HL-60/S4 treated with retinoic acid at 250 ng/mL for 4 days and 3 days (cell line): ENCODE measurements at regions not wholly inside any gene's neighbourhood (a gene's known extent, or its start where the extent isn't known, plus 50 kb on each side); places are given as distances from the start of the nearest gene placed in this dataset.

Experiments
- in situ Hi-C: fragments of 300-500 bp; cut with MboI; formaldehyde crosslinking; loops from 2 replicates; pipeline ENCODE4 v1.7.0; 2022; ENCODE audit warnings: low sequenced_read_pairs

GRCh38 chr2:81706856-81707255, 1402.3 kb upstream of the LRRTM1 start:
- in situ Hi-C loops = no loop called here

- in situ Hi-C loops = no loop called here
Observed at GRCh38 chr2:81703831-81704230, 1399.3 kb upstream of the LRRTM1 start.

- in situ Hi-C loops = no loop called here
Observed at GRCh38 chr2:81692566-81692965, 1388.0 kb upstream of the LRRTM1 start.

GRCh38 chr2:81675641-81676040, 1371.1 kb upstream of the LRRTM1 start:
- in situ Hi-C loops = no loop called here

GRCh38 chr2:81672923-81673322, 1368.4 kb upstream of the LRRTM1 start:
- in situ Hi-C loops = no loop called here

GRCh38 chr2:81672516-81672915, 1368.0 kb upstream of the LRRTM1 start:
- in situ Hi-C loops = no loop called here

GRCh38 chr2:81670885-81671284, 1366.3 kb upstream of the LRRTM1 start:
- in situ Hi-C loops = no loop called here

- in situ Hi-C loops = no loop called here
Observed at GRCh38 chr2:81661081-81661480, 1356.5 kb upstream of the LRRTM1 start.

GRCh38 chr2:81658227-81658626, 1353.7 kb upstream of the LRRTM1 start:
- in situ Hi-C loops = no loop called here

- in situ Hi-C loops = no loop called here
Observed at GRCh38 chr2:81650048-81650971, 1345.8 kb upstream of the LRRTM1 start.

- in situ Hi-C loops = no loop called here
Observed at GRCh38 chr2:81648806-81649205, 1344.3 kb upstream of the LRRTM1 start.

- in situ Hi-C loops = no loop called here
Observed at GRCh38 chr2:81648370-81648769, 1343.8 kb upstream of the LRRTM1 start.

GRCh38 chr2:81647715-81648230, 1343.2 kb upstream of the LRRTM1 start:
- in situ Hi-C loops = no loop called here

- in situ Hi-C loops = no loop called here
Observed at GRCh38 chr2:81645745-81646301, 1341.3 kb upstream of the LRRTM1 start.

GRCh38 chr2:81644189-81644588, 1339.6 kb upstream of the LRRTM1 start:
- in situ Hi-C loops = no loop called here

- in situ Hi-C loops = no loop called here
Observed at GRCh38 chr2:81624825-81625224, 1320.3 kb upstream of the LRRTM1 start.

- in situ Hi-C loops = no loop called here
Observed at GRCh38 chr2:81600088-81600487, 1295.5 kb upstream of the LRRTM1 start.

- in situ Hi-C loops = no loop called here
Observed at GRCh38 chr2:81598453-81598852, 1293.9 kb upstream of the LRRTM1 start.

GRCh38 chr2:81589406-81589805, 1284.9 kb upstream of the LRRTM1 start:
- in situ Hi-C loops = no loop called here

GRCh38 chr2:81583311-81584108, 1279.0 kb upstream of the LRRTM1 start:
- in situ Hi-C loops = no loop called here

GRCh38 chr2:81576713-81577112, 1272.2 kb upstream of the LRRTM1 start:
- in situ Hi-C loops = no loop called here
